Caco-2 (cell line): ENCODE measurements at regions not wholly inside any gene's neighbourhood (a gene's known extent, or its start where the extent isn't known, plus 50 kb on each side); places are given as distances from the start of the nearest gene placed in this dataset.

ENCODE experiments used
- BruUV-seq: library from RNA; stranded (reverse); fragments of 400-500 nt; replicated peaks from 2 replicates; lab custom pipeline; 2021; lab: Mats Ljungman, UMichigan
- CTCF ChIA-PET: fragments of 300-600 bp; sonication (Branson Sonifier 250); formaldehyde crosslinking; loops from one replicate; lab custom pipeline; 2022; ENCODE audit warnings: antibody characterized with exemption; lab: Charles Lee
- POLR2A ChIA-PET: fragments of 300-600 bp; sonication (Branson Sonifier 250); formaldehyde crosslinking; loops from one replicate; lab custom pipeline; 2022; ENCODE audit warnings: antibody characterized with exemption; lab: Charles Lee
- DNase-seq, 2 experiments: peaks; one replicate each; pipeline versions ENCODE4 v3.0.0 to v3.0.0-alpha.2; 2020 to 2022
- H3K27me3 ChIP-seq: replicated peaks from 2 replicates; pipeline ENCODE4 v1.6.0; 2011; ENCODE audit warnings: low read length; ENCODE audit not compliant: control insufficient read depth, insufficient read depth
- H3K36me3 ChIP-seq: 2 replicates; pipeline ENCODE4 v1.5.1; 2011; ENCODE audit warnings: low read length; ENCODE audit not compliant: control insufficient read depth, insufficient read depth
- H3K4me1 ChIP-seq: fragments of 250-450 bp; sonication (Bioruptor Pico); 2 replicates; pipeline ENCODE4 v1.5.1; 2020; ENCODE audit warnings: mild to moderate bottlenecking
- H3K4me3 ChIP-seq: 2 replicates; pipeline ENCODE4 v1.5.1; 2011; ENCODE audit warnings: low read depth, mild to moderate bottlenecking, control low read depth, low read length
- H3K9me3 ChIP-seq: fragments of 250-450 bp; sonication (Bioruptor Pico); 2 replicates; pipeline ENCODE4 v1.5.1; 2020; ENCODE audit warnings: mild to moderate bottlenecking, moderate library complexity
- H3K27ac Mint-ChIP-seq: one replicate; pipeline ENCODE4 v1.8.0; 2022; ENCODE audit warnings: mixed read lengths; ENCODE audit not compliant: unreplicated experiment
- H3K27me3 Mint-ChIP-seq: one replicate; pipeline ENCODE4 v1.8.0; 2022; ENCODE audit warnings: mixed read lengths; ENCODE audit not compliant: insufficient read depth, unreplicated experiment
- H3K36me3 Mint-ChIP-seq: one replicate; pipeline ENCODE4 v1.8.0; 2022; ENCODE audit warnings: mild to moderate bottlenecking, mixed read lengths; ENCODE audit not compliant: insufficient read depth, unreplicated experiment
- H3K4me1 Mint-ChIP-seq: one replicate; pipeline ENCODE4 v1.8.0; 2022; ENCODE audit warnings: low read depth, mixed read lengths; ENCODE audit not compliant: unreplicated experiment
- H3K4me3 Mint-ChIP-seq: one replicate; pipeline ENCODE4 v1.8.0; 2022; ENCODE audit warnings: mild to moderate bottlenecking, moderate library complexity, mixed read lengths; ENCODE audit not compliant: unreplicated experiment
- H3K9me3 Mint-ChIP-seq: one replicate; pipeline ENCODE4 v1.8.0; 2022; ENCODE audit warnings: mixed read lengths; ENCODE audit not compliant: unreplicated experiment
- CTCF ChIP-seq, 2 experiments: fragments of 200-600 bp in 1 of 2; IDR thresholded peaks; 1 replicate in 1 of 2; 2 replicates in 1 of 2; pipeline versions ENCODE4 v1.5.1 to v1.8.0; 2011 to 2022; ENCODE audit warnings: antibody characterized with exemption in 1 of 2, control low read depth in 1 of 2, inconsistent platforms in 1 of 2, low read depth in 1 of 2, low read length in 1 of 2, mild to moderate bottlenecking in 1 of 2, moderate library complexity in 1 of 2; ENCODE audit not compliant: insufficient read depth in 1 of 2, severe bottlenecking in 1 of 2, unreplicated experiment in 1 of 2
- intact Hi-C: fragments of 100-400 bp; cut with micrococcal nuclease; formaldehyde crosslinking; loops from one replicate; pipeline ENCODE4 v1.10.0; 2022; ENCODE audit not compliant: unreplicated experiment

DNA sequence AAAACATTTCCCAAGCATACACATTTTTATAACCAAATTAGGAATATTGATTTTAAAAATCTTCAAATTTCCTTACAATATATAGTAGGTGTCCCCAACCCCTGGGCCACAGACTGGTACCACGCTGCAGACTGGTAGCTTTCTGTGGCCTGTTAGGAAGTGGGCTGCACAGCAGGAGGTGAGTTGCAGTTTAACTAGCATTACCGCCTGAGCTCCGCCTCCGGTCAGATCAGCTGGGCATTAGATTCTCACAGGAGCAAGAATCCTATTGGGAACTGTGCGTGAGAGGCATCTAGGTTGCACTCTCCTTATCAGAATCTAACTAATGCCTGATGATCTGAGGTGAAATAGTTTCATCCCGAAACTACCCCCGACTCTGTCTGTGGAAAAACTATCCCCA is 62.1 kb downstream of the ZWINT start:
- no TSS peak for BruUV-seq
- H3K9me3 Mint-ChIP-seq, result no peaks in the 10 kb centered on the region
- CTCF ChIA-PET, result no interaction called here
- H3K4me1 ChIP-seq, result no peaks in the 10 kb centered on the region
- POLR2A ChIA-PET, result no interaction called here
- TF ChIP-seq CTCF (IDR thresholded peaks at IDR 0.05; ENCODE audit: insufficient read depth in 1 of 2, low read depth in 1 of 2, low read length in 1 of 2, severe bottlenecking in 1 of 2, unreplicated experiment in 1 of 2), result no peak
- no peaks in the 10 kb centered on the region for H3K27me3 Mint-ChIP-seq
- no peak overlapping the region for H3K4me3 ChIP-seq
- H3K4me3 Mint-ChIP-seq, result no peak overlapping the region
- no peaks in the 10 kb centered on the region for H3K36me3 ChIP-seq
- H3K27ac Mint-ChIP-seq, result no peak overlapping the region
- DNase-seq, result peak in 1 of 2 experiments; percentile 19
- no peaks in the 10 kb centered on the region for H3K27me3 ChIP-seq
- no peaks in the 10 kb centered on the region for H3K36me3 Mint-ChIP-seq
- intact Hi-C loops, result no loop called here
- no peaks in the 10 kb centered on the region for H3K9me3 ChIP-seq
- no peaks in the 10 kb centered on the region for H3K4me1 Mint-ChIP-seq

DNA sequence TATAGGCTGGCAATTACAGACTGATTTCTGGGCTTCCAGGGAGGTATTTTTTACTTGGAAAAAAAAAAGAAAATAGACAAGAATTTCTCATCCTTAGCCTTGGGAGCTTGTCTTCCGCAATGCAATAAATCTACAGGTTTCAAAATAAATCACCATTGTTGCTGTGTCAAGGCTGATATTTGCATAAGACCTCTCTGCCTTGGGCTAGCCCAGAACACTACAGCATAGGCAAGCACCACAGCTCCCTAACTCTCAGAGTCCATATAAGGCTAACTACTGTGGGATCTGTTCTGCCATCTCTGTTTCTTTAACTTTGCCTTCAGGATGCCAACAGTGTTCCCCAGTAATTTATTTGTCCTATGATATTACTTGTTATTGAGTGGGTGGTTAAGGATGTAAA is 64.4 kb downstream of the ZWINT start:
- Histone ChIP-seq H3K4me1 (no peaks in the 10 kb centered on the region), H3K36me3 (no peaks in the 10 kb centered on the region), H3K9me3 (no peaks in the 10 kb centered on the region; the same call in 1 of the 2 replicates), H3K4me3 (no peak overlapping the region), H3K27me3 (no peaks in the 10 kb centered on the region)
- H3K4me3 Mint-ChIP-seq, result no peak overlapping the region
- no TSS peak for BruUV-seq
- DNase-seq, result no peak
- H3K27me3 Mint-ChIP-seq, result no peaks in the 10 kb centered on the region
- no peak overlapping the region for H3K27ac Mint-ChIP-seq
- POLR2A ChIA-PET, result no interaction called here
- CTCF ChIA-PET, result no interaction called here
- no peak for TF ChIP-seq CTCF (IDR thresholded peaks at IDR 0.05; ENCODE audit: insufficient read depth in 1 of 2, low read depth in 1 of 2, low read length in 1 of 2, severe bottlenecking in 1 of 2, unreplicated experiment in 1 of 2)
- intact Hi-C loops, result no loop called here
- no peaks in the 10 kb centered on the region for H3K9me3 Mint-ChIP-seq
- H3K4me1 Mint-ChIP-seq, result no peaks in the 10 kb centered on the region
- no peaks in the 10 kb centered on the region for H3K36me3 Mint-ChIP-seq

DNA sequence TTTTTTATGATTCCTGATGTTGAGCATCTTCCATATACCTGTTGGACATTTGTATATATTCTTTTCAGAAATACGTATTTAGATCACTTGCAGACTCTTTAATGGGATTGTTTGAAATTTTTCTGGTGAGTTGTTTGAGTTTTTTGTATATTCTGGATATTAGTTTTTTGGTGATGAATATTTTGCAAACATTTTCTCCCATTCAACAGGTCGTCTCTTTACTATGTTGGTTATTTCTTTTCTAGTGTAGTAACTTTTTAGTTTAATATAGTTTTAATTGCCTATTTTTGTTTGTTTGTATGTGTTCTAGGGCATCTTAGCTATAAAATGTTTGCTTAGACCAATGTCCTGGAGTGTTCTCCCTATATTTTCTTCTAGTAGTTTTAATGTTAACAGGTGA is 72.7 kb downstream of the ZWINT start:
- DNase-seq, result no peak
- no peaks in the 10 kb centered on the region for H3K27me3 ChIP-seq
- ChIA-PET CTCF (no interaction called here), POLR2A (no interaction called here)
- BruUV-seq, result no TSS peak
- no peak for TF ChIP-seq CTCF (IDR thresholded peaks at IDR 0.05; ENCODE audit: insufficient read depth in 1 of 2, low read depth in 1 of 2, low read length in 1 of 2, severe bottlenecking in 1 of 2, unreplicated experiment in 1 of 2)
- no peak overlapping the region for H3K4me3 Mint-ChIP-seq
- H3K4me1 ChIP-seq, result no peaks in the 10 kb centered on the region
- no peaks in the 10 kb centered on the region for H3K4me1 Mint-ChIP-seq
- H3K9me3 ChIP-seq, result peaks cover 6% of the 10 kb centered on the region; the same call in 1 of the 2 replicates
- H3K9me3 Mint-ChIP-seq, result no peaks in the 10 kb centered on the region
- H3K27ac Mint-ChIP-seq, result no peak overlapping the region
- intact Hi-C loops, result no loop called here
- no peak overlapping the region for H3K4me3 ChIP-seq
- no peaks in the 10 kb centered on the region for H3K36me3 ChIP-seq
- no peaks in the 10 kb centered on the region for H3K36me3 Mint-ChIP-seq
- H3K27me3 Mint-ChIP-seq, result no peaks in the 10 kb centered on the region
